Type B pancreatic cell (in vitro differentiated cells): ENCODE measurements at regions not wholly inside any gene's neighbourhood (a gene's known extent, or its start where the extent isn't known, plus 50 kb on each side); places are given as distances from the start of the nearest gene placed in this dataset.

Experiments used
- DNase-seq: peaks from one replicate; pipeline ENCODE4 v3.0.0; 2021; ENCODE audit warnings: mixed read lengths; ENCODE audit not compliant: unreplicated experiment; ENCODE audit errors: extremely low spot score
- H3K27ac Mint-ChIP-seq: 2 replicates; pipeline ENCODE4 v1.8.0; 2021; ENCODE audit warnings: mild to moderate bottlenecking, mixed read lengths
- H3K27me3 Mint-ChIP-seq: 2 replicates; pipeline ENCODE4 v1.8.0; 2021; ENCODE audit warnings: mixed read lengths
- H3K36me3 Mint-ChIP-seq: 2 replicates; pipeline ENCODE4 v1.8.0; 2021; ENCODE audit warnings: mixed read lengths
- H3K4me1 Mint-ChIP-seq: one replicate; pipeline ENCODE4 v1.8.0; 2021; ENCODE audit warnings: mixed read lengths; ENCODE audit not compliant: unreplicated experiment
- H3K4me3 Mint-ChIP-seq: 2 replicates; pipeline ENCODE4 v1.8.0; 2021; ENCODE audit warnings: mild to moderate bottlenecking, mixed read lengths
- H3K9me3 Mint-ChIP-seq: 2 replicates; pipeline ENCODE4 v1.8.0; 2021; ENCODE audit warnings: mixed read lengths
- TF ChIP-seq, protein P1 (sequence below): fragments of 200-600 bp; sonication (generic); conservative IDR thresholded peaks from 2 replicates; pipeline ENCODE4 v1.5.0; 2021; ENCODE audit warnings: antibody characterized with exemption, mild to moderate bottlenecking

DNA sequence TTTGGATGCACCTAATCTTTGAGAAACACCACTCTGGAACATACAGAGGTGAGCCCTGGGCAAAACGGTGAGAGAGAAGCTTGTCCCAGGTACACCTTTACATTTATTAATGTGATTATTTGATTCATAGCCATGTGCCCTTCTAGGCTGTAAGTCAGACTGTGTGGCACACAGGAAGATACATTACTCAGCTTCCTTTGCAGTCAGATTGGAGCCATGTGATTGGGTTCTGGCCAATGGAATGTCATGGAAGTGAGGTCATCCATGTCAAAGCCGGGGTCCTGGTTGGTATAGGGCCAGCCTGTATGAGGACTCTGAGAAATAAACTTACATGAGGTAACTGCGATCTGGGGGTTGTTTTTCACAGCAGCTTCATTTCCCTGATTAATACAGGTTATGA is 106.8 kb upstream of the CD180 start:
- no peak overlapping the region for H3K4me3 Mint-ChIP-seq

GRCh38 chr5:67301285-67301903 is 104.8 kb upstream of the CD180 start:
- H3K27ac Mint-ChIP-seq = no peak overlapping the region
- peaks cover 8% of the 10 kb centered on the region for H3K9me3 Mint-ChIP-seq
- peaks cover 16% of the 10 kb centered on the region for H3K4me1 Mint-ChIP-seq
- no peak for DNase-seq
- H3K4me3 Mint-ChIP-seq = no peak overlapping the region
- H3K36me3 Mint-ChIP-seq = peaks cover 9% of the 10 kb centered on the region
- peaks cover 6% of the 10 kb centered on the region for H3K27me3 Mint-ChIP-seq
- TF ChIP-seq, protein P1, sequence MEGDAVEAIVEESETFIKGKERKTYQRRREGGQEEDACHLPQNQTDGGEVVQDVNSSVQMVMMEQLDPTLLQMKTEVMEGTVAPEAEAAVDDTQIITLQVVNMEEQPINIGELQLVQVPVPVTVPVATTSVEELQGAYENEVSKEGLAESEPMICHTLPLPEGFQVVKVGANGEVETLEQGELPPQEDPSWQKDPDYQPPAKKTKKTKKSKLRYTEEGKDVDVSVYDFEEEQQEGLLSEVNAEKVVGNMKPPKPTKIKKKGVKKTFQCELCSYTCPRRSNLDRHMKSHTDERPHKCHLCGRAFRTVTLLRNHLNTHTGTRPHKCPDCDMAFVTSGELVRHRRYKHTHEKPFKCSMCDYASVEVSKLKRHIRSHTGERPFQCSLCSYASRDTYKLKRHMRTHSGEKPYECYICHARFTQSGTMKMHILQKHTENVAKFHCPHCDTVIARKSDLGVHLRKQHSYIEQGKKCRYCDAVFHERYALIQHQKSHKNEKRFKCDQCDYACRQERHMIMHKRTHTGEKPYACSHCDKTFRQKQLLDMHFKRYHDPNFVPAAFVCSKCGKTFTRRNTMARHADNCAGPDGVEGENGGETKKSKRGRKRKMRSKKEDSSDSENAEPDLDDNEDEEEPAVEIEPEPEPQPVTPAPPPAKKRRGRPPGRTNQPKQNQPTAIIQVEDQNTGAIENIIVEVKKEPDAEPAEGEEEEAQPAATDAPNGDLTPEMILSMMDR = no peak

More for the DNA sequence above, 106.8 kb upstream of the CD180 start:
- no peak for DNase-seq
- Mint-ChIP-seq H3K27me3 (peaks cover 6% of the 10 kb centered on the region), H3K4me1 (peaks cover 28% of the 10 kb centered on the region), H3K27ac (no peak overlapping the region), H3K9me3 (peaks cover 3% of the 10 kb centered on the region), H3K36me3 (peaks cover 8% of the 10 kb centered on the region)
- TF ChIP-seq, protein P1 = no peak

- H3K4me3 Mint-ChIP-seq = no peak overlapping the region
- H3K36me3 Mint-ChIP-seq = peaks cover 7% of the 10 kb centered on the region
- peaks cover 5% of the 10 kb centered on the region for H3K27me3 Mint-ChIP-seq
- H3K4me1 Mint-ChIP-seq = peaks cover 9% of the 10 kb centered on the region
- DNase-seq = no peak
- TF ChIP-seq, protein P1 = no peak
- no peak overlapping the region for H3K27ac Mint-ChIP-seq
- peaks cover 8% of the 10 kb centered on the region for H3K9me3 Mint-ChIP-seq
Measured at GRCh38 chr5:67300326-67300725, 103.7 kb upstream of the CD180 start.

GRCh38 chr5:67299231-67299735 is 102.7 kb upstream of the CD180 start:
- Mint-ChIP-seq H3K4me1 (no peaks in the 10 kb centered on the region), H3K27ac (no peak overlapping the region), H3K36me3 (peaks cover 5% of the 10 kb centered on the region), H3K9me3 (peaks cover 8% of the 10 kb centered on the region), H3K27me3 (peaks cover 3% of the 10 kb centered on the region), H3K4me3 (no peak overlapping the region)
- TF ChIP-seq, protein P1 = no peak
- DNase-seq = no peak

GRCh38 chr5:67297802-67298532 is 101.4 kb upstream of the CD180 start:
- Mint-ChIP-seq H3K27ac (no peak overlapping the region), H3K4me3 (no peak overlapping the region), H3K9me3 (peaks cover 8% of the 10 kb centered on the region), H3K27me3 (peaks cover 3% of the 10 kb centered on the region), H3K36me3 (peaks cover 5% of the 10 kb centered on the region), H3K4me1 (peaks cover 10% of the 10 kb centered on the region)
- DNase-seq = no peak
- TF ChIP-seq, protein P1 = no peak
